Transverse colon (tissue), 4 donors: ENCODE measurements at regions not wholly inside any gene's neighbourhood (a gene's known extent, or its start where the extent isn't known, plus 50 kb on each side); places are given as distances from the start of the nearest gene placed in this dataset.

Experiments
- DNase-seq: peaks from one replicate; pipeline ENCODE4 v3.0.0-alpha.2; 2019
- H3K27ac ChIP-seq, 4 donors: fragments of 200-600 bp; sonication (generic); 2 replicates each; pipeline ENCODE4 v1.5.1; 2016 to 2018; ENCODE audit warnings: inconsistent platforms in 4 of 4
- H3K27me3 ChIP-seq: fragments of 200-600 bp; sonication (generic); 2 replicates; pipeline ENCODE4 v1.5.1; 2017; ENCODE audit warnings: inconsistent platforms
- H3K36me3 ChIP-seq, 4 donors: fragments of 200-600 bp; sonication (generic); 2 replicates each; pipeline ENCODE4 v1.5.1; 2017 to 2019; ENCODE audit warnings: inconsistent platforms in 4 of 4
- H3K4me1 ChIP-seq, 4 donors: fragments of 200-600 bp; sonication (generic); 2 replicates each; pipeline ENCODE4 v1.5.1; 2017 to 2020; ENCODE audit warnings: inconsistent platforms in 4 of 4
- H3K4me3 ChIP-seq, 4 donors: fragments of 200-600 bp; sonication (generic); 1 replicate in 1 of 4; 2 replicates in 3 of 4; pipeline versions ENCODE4 v1.5.1 to v1.6.1; 2017 to 2019; ENCODE audit warnings: inconsistent platforms in 4 of 4
- H3K9me3 ChIP-seq, 2 donors: fragments of 200-600 bp; sonication (generic); 2 replicates each; pipeline ENCODE4 v1.5.1; 2017 to 2019; ENCODE audit warnings: inconsistent platforms in 2 of 2
- EP300 ChIP-seq: sonication (generic); formaldehyde crosslinking; IDR thresholded peaks from one replicate; pipeline ENCODE4 v1.6.1; 2017; ENCODE audit warnings: antibody characterized with exemption, low read depth
- POLR2A ChIP-seq: fragments of 450-650 bp; IDR thresholded peaks from one replicate; pipeline ENCODE4 v1.6.1; 2016; ENCODE audit warnings: antibody characterized with exemption, mild to moderate bottlenecking, moderate library complexity
- POLR2AphosphoS5 ChIP-seq, 3 donors: sonication (generic); formaldehyde crosslinking; IDR thresholded peaks; one replicate each; pipeline ENCODE4 v1.6.1; 2016; ENCODE audit warnings: antibody characterized with exemption in 3 of 3
- WGBS, 2 donors: methylation state at CpG; one replicate each; pipeline ENCODE4 v1.1.5; 2018; ENCODE audit warnings: low coverage in 1 of 2; 5-methylcytosine and 5-hydroxymethylcytosine counted together
- in situ Hi-C, 4 donors: fragments of 200-750 bp; cut with MboI; loops; one replicate each; pipeline versions ENCODE4 v1.15.0 to v1.15.1; 2017; ENCODE audit warnings: low sequenced_read_pairs in 3 of 4, low pct_ligation_motif_present in 1 of 4, low pct_unique_long_range_greater_than_20kb in 1 of 4
- intact Hi-C: fragments of 100-400 bp; cut with DNase I; formaldehyde crosslinking; loops from one replicate; pipeline ENCODE4 v1.15.1; 2023; ENCODE audit warnings: low total_unique reads
- TF ChIP-seq, protein P1 (sequence below), 5 experiments: fragments of 200-600 bp in 3 of 5; fragments of 450-650 bp in 2 of 5; sonication (generic) in 3 of 5; IDR thresholded peaks; 1 replicate in 2 of 5; 2 replicates in 3 of 5; pipeline ENCODE4 v1.5.1; 2016 to 2017; ENCODE audit warnings: antibody characterized with exemption in 5 of 5, inconsistent platforms in 3 of 5, mild to moderate bottlenecking in 2 of 5, moderate library complexity in 1 of 5

DNA sequence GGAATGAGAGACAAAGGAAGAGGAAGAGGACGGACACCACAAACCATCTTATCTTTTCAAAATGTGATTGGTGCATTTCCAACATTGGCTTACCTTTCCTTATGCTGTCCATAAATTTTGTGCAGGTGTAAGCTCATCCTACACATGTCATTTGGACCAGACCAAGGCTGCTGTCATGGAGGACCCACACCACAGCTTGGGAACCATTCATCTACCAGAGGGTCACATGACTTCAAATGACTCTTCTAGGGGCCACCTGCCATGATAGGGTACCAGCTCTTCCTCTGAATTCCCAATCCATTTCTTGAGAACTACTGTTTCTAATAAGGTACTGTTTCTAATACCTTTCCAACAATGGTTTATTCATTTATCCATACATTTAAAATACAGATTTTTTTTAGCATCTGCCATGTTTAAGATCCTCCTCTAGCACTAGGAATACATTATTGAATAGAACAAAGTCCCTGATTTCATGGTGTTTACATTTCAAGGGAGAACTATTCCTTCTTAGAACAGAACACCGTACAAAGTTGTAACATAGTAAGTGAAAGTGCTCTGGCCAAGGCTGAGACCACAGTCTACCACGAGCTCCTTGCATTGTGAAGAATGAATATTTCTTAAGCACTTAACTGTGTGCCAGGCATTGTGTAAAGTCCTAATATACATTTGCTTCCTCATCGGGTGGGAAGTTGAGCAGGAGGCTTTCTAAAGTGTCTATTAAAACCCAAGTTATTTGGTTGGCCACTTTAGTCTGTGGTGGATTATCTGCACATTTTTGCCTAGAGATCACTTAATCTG lies 246.1 kb upstream of the FN1 start:
- Histone ChIP-seq H3K4me3 (no peak overlapping the region), H3K9me3 (no peaks in the 10 kb centered on the region), H3K4me1 (peaks cover 0 to 5% (median 0%) of the 10 kb centered on the region in 4 donors), H3K27me3 (no peaks in the 10 kb centered on the region), H3K36me3 (no peaks in the 10 kb centered on the region), H3K27ac (no peak overlapping the region)
- 67 to 77% methylated on average over 3 to 4 of the region's 4 CpGs for WGBS, 2 donors
- TF ChIP-seq, protein P1, sequence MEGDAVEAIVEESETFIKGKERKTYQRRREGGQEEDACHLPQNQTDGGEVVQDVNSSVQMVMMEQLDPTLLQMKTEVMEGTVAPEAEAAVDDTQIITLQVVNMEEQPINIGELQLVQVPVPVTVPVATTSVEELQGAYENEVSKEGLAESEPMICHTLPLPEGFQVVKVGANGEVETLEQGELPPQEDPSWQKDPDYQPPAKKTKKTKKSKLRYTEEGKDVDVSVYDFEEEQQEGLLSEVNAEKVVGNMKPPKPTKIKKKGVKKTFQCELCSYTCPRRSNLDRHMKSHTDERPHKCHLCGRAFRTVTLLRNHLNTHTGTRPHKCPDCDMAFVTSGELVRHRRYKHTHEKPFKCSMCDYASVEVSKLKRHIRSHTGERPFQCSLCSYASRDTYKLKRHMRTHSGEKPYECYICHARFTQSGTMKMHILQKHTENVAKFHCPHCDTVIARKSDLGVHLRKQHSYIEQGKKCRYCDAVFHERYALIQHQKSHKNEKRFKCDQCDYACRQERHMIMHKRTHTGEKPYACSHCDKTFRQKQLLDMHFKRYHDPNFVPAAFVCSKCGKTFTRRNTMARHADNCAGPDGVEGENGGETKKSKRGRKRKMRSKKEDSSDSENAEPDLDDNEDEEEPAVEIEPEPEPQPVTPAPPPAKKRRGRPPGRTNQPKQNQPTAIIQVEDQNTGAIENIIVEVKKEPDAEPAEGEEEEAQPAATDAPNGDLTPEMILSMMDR (IDR thresholded peaks at IDR 0.05): no peak
- TF ChIP-seq EP300 (no peak), POLR2AphosphoS5 (IDR thresholded peaks at IDR 0.05) (no peak), POLR2A (no peak)
- DNase-seq: no peak
- intact Hi-C loops: no loop called here
- in situ Hi-C loops: no loop called here

DNA sequence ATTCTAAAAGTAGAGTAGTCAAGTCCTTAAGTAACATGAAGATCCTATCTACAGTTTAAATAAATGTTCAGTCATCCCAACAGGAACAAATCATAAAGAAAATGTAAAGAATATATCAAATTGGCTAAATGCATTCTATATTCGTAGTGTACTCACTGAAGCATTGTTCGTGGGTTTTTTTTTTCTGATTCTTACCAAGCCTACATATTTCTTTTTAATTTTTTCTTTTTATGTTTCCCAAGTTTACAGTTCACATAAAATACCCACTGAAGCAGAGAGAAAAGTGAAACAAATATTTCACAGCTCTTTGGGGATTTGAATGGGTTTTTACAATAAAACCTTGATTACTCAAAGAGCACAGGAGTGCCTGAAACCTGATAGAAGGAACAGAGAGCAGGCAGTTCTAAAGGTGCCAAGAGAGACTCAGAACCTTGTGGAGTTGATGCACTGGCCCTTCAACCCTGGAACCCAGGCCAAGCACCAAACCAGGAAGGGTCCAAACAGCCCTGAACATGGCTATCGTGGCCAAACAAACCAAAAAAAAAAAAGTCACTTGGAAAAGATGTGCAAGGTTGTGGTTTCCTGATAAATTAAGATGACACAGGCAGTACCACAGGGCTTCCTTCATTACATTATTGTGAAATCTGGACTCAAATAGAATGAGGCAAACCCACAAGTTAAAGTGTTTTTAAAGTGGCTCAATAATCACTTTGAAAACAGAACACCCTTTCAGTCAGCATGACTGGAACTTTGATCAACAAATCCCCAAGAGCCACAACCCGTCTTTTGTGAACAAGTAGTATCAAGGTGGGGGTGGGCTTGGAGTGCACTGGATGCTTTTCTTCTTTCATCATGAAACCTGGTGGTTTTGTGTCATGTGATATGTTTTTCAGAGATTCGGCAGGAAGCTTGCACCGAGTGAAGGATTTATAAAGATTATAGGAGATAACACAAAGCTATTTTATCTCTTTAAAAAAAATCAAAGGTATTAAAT lies 245.0 kb upstream of the FN1 start:
- Histone ChIP-seq H3K27ac (no peak overlapping the region), H3K9me3 (no peaks in the 10 kb centered on the region), H3K36me3 (no peaks in the 10 kb centered on the region), H3K27me3 (no peaks in the 10 kb centered on the region), H3K4me3 (no peak overlapping the region), H3K4me1 (peaks cover 0 to 5% (median 0%) of the 10 kb centered on the region in 4 donors)
- WGBS, 2 donors: 67 to 70% methylated on average over 6 of the region's 6 CpGs
- DNase-seq: no peak
- in situ Hi-C loops: no loop called here
- intact Hi-C loops: no loop called here
- TF ChIP-seq, protein P1 (IDR thresholded peaks at IDR 0.05): no peak
- TF ChIP-seq EP300 (no peak), POLR2A (no peak), POLR2AphosphoS5 (IDR thresholded peaks at IDR 0.05) (no peak)

DNA sequence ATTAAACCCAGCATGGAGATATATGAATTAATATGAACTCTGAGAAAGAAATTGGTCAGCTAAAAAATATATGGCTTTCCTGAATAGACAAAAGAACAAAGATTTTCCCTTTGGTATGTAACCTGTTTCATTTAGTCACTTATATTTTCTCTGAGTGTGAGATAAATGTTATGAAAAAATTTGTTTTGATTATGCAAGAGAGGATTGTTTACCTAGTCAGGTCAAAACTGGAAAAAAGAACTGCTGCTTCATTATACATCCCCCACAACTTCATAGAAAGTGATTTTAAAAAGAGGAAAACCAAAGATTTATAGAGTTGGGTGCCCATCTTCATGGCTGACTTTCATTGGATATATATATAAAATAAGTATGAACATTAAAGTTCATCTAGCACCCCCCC lies 242.2 kb upstream of the FN1 start:
- no peaks in the 10 kb centered on the region for H3K9me3 ChIP-seq
- in situ Hi-C loops: no loop called here
- H3K27me3 ChIP-seq: no peaks in the 10 kb centered on the region
- TF ChIP-seq POLR2AphosphoS5 (IDR thresholded peaks at IDR 0.05) (no peak), EP300 (no peak), POLR2A (no peak)
- TF ChIP-seq, protein P1 (IDR thresholded peaks at IDR 0.05): no peak
- no peaks in the 10 kb centered on the region for H3K36me3 ChIP-seq
- H3K27ac ChIP-seq: no peak overlapping the region
- intact Hi-C loops: no loop called here
- peaks cover 0 to 5% (median 0%) of the 10 kb centered on the region in 4 donors for H3K4me1 ChIP-seq
- no peak for DNase-seq
- no peak overlapping the region for H3K4me3 ChIP-seq

DNA sequence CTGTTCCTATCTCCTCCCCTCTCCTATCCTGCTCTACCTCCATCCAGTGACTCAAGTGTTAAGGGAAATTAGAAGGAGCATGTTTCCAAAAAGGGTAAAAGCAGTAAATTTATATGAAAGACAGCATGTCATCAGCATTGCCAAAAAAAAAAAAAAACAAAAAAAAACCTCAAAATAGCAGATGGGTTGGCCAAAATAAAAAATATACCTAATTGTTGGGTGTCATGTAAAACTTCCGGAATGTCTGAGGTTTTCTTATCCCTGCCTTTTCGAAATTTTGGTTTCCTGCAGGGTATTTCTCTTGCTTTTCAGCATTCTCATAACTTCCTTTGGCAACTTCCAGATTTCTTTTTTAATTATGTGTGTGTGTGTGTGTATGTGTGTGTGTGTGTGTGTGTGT lies 241.6 kb upstream of the FN1 start:
- in situ Hi-C loops (no loop called here), intact Hi-C loops (no loop called here)
- Histone ChIP-seq H3K36me3 (no peaks in the 10 kb centered on the region), H3K4me3 (no peak overlapping the region), H3K4me1 (peaks cover 0 to 5% (median 0%) of the 10 kb centered on the region in 4 donors), H3K27ac (no peak overlapping the region), H3K9me3 (no peaks in the 10 kb centered on the region), H3K27me3 (no peaks in the 10 kb centered on the region)
- no peak for DNase-seq
- TF ChIP-seq, protein P1 (IDR thresholded peaks at IDR 0.05): no peak
- TF ChIP-seq POLR2AphosphoS5 (IDR thresholded peaks at IDR 0.05) (no peak), POLR2A (no peak), EP300 (no peak)
- 61 to 68% methylated on average over 2 of the region's 2 CpGs for WGBS, 2 donors
